ENCODE measurements at regions not wholly inside any gene's neighbourhood (a gene's known extent, or its start where the extent isn't known, plus 50 kb on each side); places are given as distances from the start of the nearest gene placed in this dataset.

GRCh38 chr10:89900554-89900953, 199.2 kb downstream of the KIF20B start:
- TF ChIP-seq CTCF (IDR thresholded peaks at IDR 0.05) (no peak), POLR2A (IDR thresholded peaks at IDR 0.05) (no peak)
- H3K36me3 ChIP-seq: no peaks in the 10 kb centered on the region
- no peaks in the 10 kb centered on the region for H3K4me1 ChIP-seq
- DNase-seq: no peak
- H3K27ac ChIP-seq: no peak overlapping the region
- 65% methylated on average over 1 of the region's 1 CpG for whole genome bisulfite sequencing (ENCODE audit: insufficient coverage, low coverage, low lambda C conversion rate, missing lambda C conversion rate)
- no peaks in the 10 kb centered on the region for H3K9me3 ChIP-seq
- H3K4me3 ChIP-seq: no peak overlapping the region
- intact Hi-C loops (cut with DNase I): no loop called here
- no peaks in the 10 kb centered on the region for H3K27me3 ChIP-seq
- ATAC-seq: no peak

- 91% methylated on average over 1 of the region's 1 CpG for WGBS (ENCODE audit: insufficient coverage, low coverage, low lambda C conversion rate, missing lambda C conversion rate)
These were observed 200.5 kb downstream of the KIF20B start for GRCh38 chr10:89901895-89902294.

GRCh38 chr10:89904755-89905154, 203.4 kb downstream of the KIF20B start:
- Histone ChIP-seq H3K27ac (no peak overlapping the region), H3K36me3 (no peaks in the 10 kb centered on the region), H3K9me3 (no peaks in the 10 kb centered on the region), H3K27me3 (no peaks in the 10 kb centered on the region), H3K4me3 (no peak overlapping the region), H3K4me1 (no peaks in the 10 kb centered on the region)
- TF ChIP-seq CTCF (IDR thresholded peaks at IDR 0.05) (no peak), POLR2A (IDR thresholded peaks at IDR 0.05) (no peak)
- 36% methylated on average over 3 of the region's 4 CpGs for WGBS (ENCODE audit: insufficient coverage, low coverage, low lambda C conversion rate, missing lambda C conversion rate)
- intact Hi-C loops (cut with DNase I): no loop called here
- ATAC-seq (no peak), DNase-seq (no peak)

More at GRCh38 chr10:89901895-89902294, 200.5 kb downstream of the KIF20B start:
- ATAC-seq (no peak), DNase-seq (no peak)
- Histone ChIP-seq H3K9me3 (no peaks in the 10 kb centered on the region), H3K4me3 (no peak overlapping the region), H3K4me1 (no peaks in the 10 kb centered on the region), H3K27ac (no peak overlapping the region), H3K36me3 (no peaks in the 10 kb centered on the region), H3K27me3 (no peaks in the 10 kb centered on the region)
- intact Hi-C loops (cut with DNase I): no loop called here
- TF ChIP-seq CTCF (IDR thresholded peaks at IDR 0.05): no peak
- no peak for TF ChIP-seq POLR2A (IDR thresholded peaks at IDR 0.05)

GRCh38 chr10:89909752-89910151, 208.4 kb downstream of the KIF20B start:
- H3K4me1 ChIP-seq: no peaks in the 10 kb centered on the region
- 33% methylated on average over 3 of the region's 3 CpGs for WGBS (ENCODE audit: insufficient coverage, low coverage, low lambda C conversion rate, missing lambda C conversion rate)
- H3K27ac ChIP-seq: no peak overlapping the region
- H3K4me3 ChIP-seq: no peak overlapping the region
- no peak for TF ChIP-seq POLR2A (IDR thresholded peaks at IDR 0.05)
- H3K27me3 ChIP-seq: no peaks in the 10 kb centered on the region
- H3K9me3 ChIP-seq: no peaks in the 10 kb centered on the region
- ATAC-seq: no peak
- no peaks in the 10 kb centered on the region for H3K36me3 ChIP-seq
- intact Hi-C loops (cut with DNase I): no loop called here
- DNase-seq: no peak

GRCh38 chr10:89915021-89915420, 213.6 kb downstream of the KIF20B start:
- intact Hi-C loops (cut with DNase I): no loop called here
- no peak overlapping the region for H3K27ac ChIP-seq
- WGBS (ENCODE audit: insufficient coverage, low coverage, low lambda C conversion rate, missing lambda C conversion rate): 79% methylated on average over 2 of the region's 2 CpGs
- H3K4me1 ChIP-seq: no peaks in the 10 kb centered on the region
- H3K9me3 ChIP-seq: no peaks in the 10 kb centered on the region
- TF ChIP-seq POLR2A (IDR thresholded peaks at IDR 0.05) (no peak), CTCF (IDR thresholded peaks at IDR 0.05) (no peak)
- no peaks in the 10 kb centered on the region for H3K27me3 ChIP-seq
- DNase-seq (no peak), ATAC-seq (no peak)
- no peaks in the 10 kb centered on the region for H3K36me3 ChIP-seq
- no peak overlapping the region for H3K4me3 ChIP-seq
